IMR-90 (cell line): ENCODE measurements at regions not wholly inside any gene's neighbourhood (a gene's known extent, or its start where the extent isn't known, plus 50 kb on each side); places are given as distances from the start of the nearest gene placed in this dataset.

Experiments
- BHLHE40 ChIP-seq: fragments of 150-350 bp; IDR thresholded peaks from 2 replicates; pipeline ENCODE4 v1.6.1; 2016; ENCODE audit warnings: mild to moderate bottlenecking, low read depth, low read length
- CEBPB ChIP-seq: IDR thresholded peaks from 2 replicates; pipeline ENCODE4 v1.6.1; 2012; ENCODE audit warnings: low read depth, low read length, improper control_type of control experiment
- MAFK ChIP-seq: IDR thresholded peaks from 2 replicates; pipeline ENCODE4 v1.6.1; 2012; ENCODE audit warnings: low read depth, low read length, improper control_type of control experiment
- MAZ ChIP-seq: IDR thresholded peaks from 2 replicates; pipeline ENCODE4 v1.6.1; 2012; ENCODE audit warnings: low read depth, mild to moderate bottlenecking, low read length, improper control_type of control experiment, moderate library complexity, borderline replicate concordance
- MXI1 ChIP-seq: IDR thresholded peaks from 2 replicates; pipeline ENCODE4 v1.6.1; 2012; ENCODE audit warnings: low read depth, mild to moderate bottlenecking, low read length, moderate library complexity, borderline replicate concordance
- NFE2L2 ChIP-seq: fragments of 150-350 bp; IDR thresholded peaks from 2 replicates; pipeline ENCODE4 v1.6.1; 2016; ENCODE audit warnings: low read depth, mild to moderate bottlenecking, low read length
- POLR2A ChIP-seq: IDR thresholded peaks from 2 replicates; pipeline ENCODE4 v1.6.1; 2012; ENCODE audit warnings: mild to moderate bottlenecking, low read depth, low read length
- RAD21 ChIP-seq: IDR thresholded peaks from 2 replicates; pipeline ENCODE4 v1.6.1; 2012; ENCODE audit warnings: low read length, improper control_type of control experiment
- RCOR1 ChIP-seq: IDR thresholded peaks from 2 replicates; pipeline ENCODE4 v1.6.1; 2012; ENCODE audit warnings: mild to moderate bottlenecking, low read length, improper control_type of control experiment; ENCODE audit not compliant: insufficient replicate concordance
- RFX5 ChIP-seq: IDR thresholded peaks from 2 replicates; pipeline ENCODE4 v1.8.0; 2012; ENCODE audit warnings: low read depth, mild to moderate bottlenecking, low read length, moderate library complexity
- SMC3 ChIP-seq: fragments of 150-350 bp; IDR thresholded peaks from 2 replicates; pipeline ENCODE4 v1.6.1; 2016; ENCODE audit warnings: low read depth, mild to moderate bottlenecking, antibody characterized with exemption, low read length, moderate library complexity
- TF ChIP-seq, protein P1 (sequence below): conservative IDR thresholded peaks from 2 replicates; pipeline ENCODE4 v1.5.1; 2012; ENCODE audit warnings: mild to moderate bottlenecking, low read depth, low read length, improper control_type of control experiment
- TF ChIP-seq, protein P2 (sequence below): fragments of 150-350 bp; IDR thresholded peaks from 2 replicates; pipeline ENCODE4 v1.6.1; 2017; ENCODE audit warnings: mild to moderate bottlenecking, antibody characterized with exemption, low read length, low read depth
- TF ChIP-seq, protein P3 (sequence below): fragments of 150-350 bp; IDR thresholded peaks from 2 replicates; pipeline ENCODE4 v1.6.1; 2016; ENCODE audit warnings: low read depth, mild to moderate bottlenecking, low read length, moderate library complexity, borderline replicate concordance

DNA sequence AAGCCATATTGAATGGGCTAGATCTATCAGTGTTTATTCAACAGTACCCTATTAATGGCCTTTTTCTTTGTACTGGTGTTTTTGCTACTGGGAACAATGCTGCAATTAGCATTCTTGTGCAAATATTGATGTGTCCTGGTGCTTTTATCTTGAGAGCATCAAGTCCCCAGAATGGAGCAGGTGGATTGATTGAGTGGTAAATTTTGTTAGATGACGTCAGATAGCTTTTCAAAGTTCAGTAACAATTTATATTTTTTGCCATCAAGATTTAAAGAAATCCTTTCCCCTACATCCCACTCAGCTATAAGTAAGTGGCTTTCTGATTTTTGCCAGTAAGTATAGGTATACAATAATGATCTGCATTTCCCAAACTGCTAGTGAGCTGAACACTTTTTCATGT, 63.4 kb upstream of the SYPL1 start:
- TF ChIP-seq POLR2A (no peak), MAFK (no peak), RCOR1 (no peak), MAZ (no peak), RFX5 (no peak), SMC3 (no peak), CEBPB (no peak), BHLHE40 (no peak), RAD21 (no peak), NFE2L2 (no peak), MXI1 (no peak)
- TF ChIP-seq, protein P1, sequence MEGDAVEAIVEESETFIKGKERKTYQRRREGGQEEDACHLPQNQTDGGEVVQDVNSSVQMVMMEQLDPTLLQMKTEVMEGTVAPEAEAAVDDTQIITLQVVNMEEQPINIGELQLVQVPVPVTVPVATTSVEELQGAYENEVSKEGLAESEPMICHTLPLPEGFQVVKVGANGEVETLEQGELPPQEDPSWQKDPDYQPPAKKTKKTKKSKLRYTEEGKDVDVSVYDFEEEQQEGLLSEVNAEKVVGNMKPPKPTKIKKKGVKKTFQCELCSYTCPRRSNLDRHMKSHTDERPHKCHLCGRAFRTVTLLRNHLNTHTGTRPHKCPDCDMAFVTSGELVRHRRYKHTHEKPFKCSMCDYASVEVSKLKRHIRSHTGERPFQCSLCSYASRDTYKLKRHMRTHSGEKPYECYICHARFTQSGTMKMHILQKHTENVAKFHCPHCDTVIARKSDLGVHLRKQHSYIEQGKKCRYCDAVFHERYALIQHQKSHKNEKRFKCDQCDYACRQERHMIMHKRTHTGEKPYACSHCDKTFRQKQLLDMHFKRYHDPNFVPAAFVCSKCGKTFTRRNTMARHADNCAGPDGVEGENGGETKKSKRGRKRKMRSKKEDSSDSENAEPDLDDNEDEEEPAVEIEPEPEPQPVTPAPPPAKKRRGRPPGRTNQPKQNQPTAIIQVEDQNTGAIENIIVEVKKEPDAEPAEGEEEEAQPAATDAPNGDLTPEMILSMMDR, result no peak
- TF ChIP-seq, protein P2, sequence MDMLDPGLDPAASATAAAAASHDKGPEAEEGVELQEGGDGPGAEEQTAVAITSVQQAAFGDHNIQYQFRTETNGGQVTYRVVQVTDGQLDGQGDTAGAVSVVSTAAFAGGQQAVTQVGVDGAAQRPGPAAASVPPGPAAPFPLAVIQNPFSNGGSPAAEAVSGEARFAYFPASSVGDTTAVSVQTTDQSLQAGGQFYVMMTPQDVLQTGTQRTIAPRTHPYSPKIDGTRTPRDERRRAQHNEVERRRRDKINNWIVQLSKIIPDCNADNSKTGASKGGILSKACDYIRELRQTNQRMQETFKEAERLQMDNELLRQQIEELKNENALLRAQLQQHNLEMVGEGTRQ, result no peak
- TF ChIP-seq, protein P3, sequence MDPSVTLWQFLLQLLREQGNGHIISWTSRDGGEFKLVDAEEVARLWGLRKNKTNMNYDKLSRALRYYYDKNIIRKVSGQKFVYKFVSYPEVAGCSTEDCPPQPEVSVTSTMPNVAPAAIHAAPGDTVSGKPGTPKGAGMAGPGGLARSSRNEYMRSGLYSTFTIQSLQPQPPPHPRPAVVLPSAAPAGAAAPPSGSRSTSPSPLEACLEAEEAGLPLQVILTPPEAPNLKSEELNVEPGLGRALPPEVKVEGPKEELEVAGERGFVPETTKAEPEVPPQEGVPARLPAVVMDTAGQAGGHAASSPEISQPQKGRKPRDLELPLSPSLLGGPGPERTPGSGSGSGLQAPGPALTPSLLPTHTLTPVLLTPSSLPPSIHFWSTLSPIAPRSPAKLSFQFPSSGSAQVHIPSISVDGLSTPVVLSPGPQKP, result no peak
